ENCODE measurements at regions not wholly inside any gene's neighbourhood (a gene's known extent, or its start where the extent isn't known, plus 50 kb on each side); places are given as distances from the start of the nearest gene placed in this dataset.

GRCh38 chr16:65846210-65846602 is 520.3 kb upstream of the CDH5 start:
- Histone ChIP-seq H3K9me3 (no peaks in the 10 kb centered on the region), H3K27me3 (no peaks in the 10 kb centered on the region), H3K4me1 (no peaks in the 10 kb centered on the region), H3K27ac (no peak overlapping the region), H3K4me3 (no peak overlapping the region), H3K36me3 (no peaks in the 10 kb centered on the region)
- no peak for DNase-seq
- TF ChIP-seq POLR2AphosphoS5 (IDR thresholded peaks at IDR 0.05): no peak
- TF ChIP-seq, protein P1, sequence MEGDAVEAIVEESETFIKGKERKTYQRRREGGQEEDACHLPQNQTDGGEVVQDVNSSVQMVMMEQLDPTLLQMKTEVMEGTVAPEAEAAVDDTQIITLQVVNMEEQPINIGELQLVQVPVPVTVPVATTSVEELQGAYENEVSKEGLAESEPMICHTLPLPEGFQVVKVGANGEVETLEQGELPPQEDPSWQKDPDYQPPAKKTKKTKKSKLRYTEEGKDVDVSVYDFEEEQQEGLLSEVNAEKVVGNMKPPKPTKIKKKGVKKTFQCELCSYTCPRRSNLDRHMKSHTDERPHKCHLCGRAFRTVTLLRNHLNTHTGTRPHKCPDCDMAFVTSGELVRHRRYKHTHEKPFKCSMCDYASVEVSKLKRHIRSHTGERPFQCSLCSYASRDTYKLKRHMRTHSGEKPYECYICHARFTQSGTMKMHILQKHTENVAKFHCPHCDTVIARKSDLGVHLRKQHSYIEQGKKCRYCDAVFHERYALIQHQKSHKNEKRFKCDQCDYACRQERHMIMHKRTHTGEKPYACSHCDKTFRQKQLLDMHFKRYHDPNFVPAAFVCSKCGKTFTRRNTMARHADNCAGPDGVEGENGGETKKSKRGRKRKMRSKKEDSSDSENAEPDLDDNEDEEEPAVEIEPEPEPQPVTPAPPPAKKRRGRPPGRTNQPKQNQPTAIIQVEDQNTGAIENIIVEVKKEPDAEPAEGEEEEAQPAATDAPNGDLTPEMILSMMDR (IDR thresholded peaks at IDR 0.05): no peak
- no peak for TF ChIP-seq POLR2A (IDR thresholded peaks at IDR 0.05)
- no peak for TF ChIP-seq EP300 (IDR thresholded peaks at IDR 0.05)
- intact Hi-C loops (cut with DNase I): no loop called here
- 56 to 73% methylated on average over 1 of the region's 1 CpG for WGBS, 2 donors

- intact Hi-C loops (cut with DNase I): no loop called here
These were observed 520.9 kb upstream of the CDH5 start for GRCh38 chr16:65845466-65846209.

DNA sequence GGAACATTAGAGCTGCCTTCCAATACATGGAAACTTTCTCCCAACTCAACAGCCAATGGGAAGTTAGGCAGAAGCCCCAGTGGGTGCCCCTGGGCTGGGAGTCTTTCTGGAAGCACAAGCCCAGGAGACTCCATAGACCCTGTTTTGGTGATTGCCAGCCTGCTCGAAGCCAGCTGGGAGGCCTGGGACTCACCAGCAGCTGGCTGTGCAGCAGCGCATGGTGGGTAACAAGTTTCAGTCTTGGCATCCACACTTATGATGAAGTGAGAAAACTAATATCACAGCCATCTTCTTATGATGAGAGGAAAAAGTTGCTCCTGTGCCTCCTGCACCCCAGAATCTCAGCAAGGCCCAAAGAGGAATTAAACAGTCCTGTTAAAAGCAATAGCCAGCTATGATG is 522.5 kb upstream of the CDH5 start:
- Histone ChIP-seq H3K36me3 (no peaks in the 10 kb centered on the region), H3K27me3 (no peaks in the 10 kb centered on the region), H3K4me3 (no peak overlapping the region), H3K4me1 (no peaks in the 10 kb centered on the region), H3K27ac (no peak overlapping the region), H3K9me3 (no peaks in the 10 kb centered on the region)
- WGBS, 2 donors: 64 to 79% methylated on average over 2 of the region's 2 CpGs
- DNase-seq: no peak
- TF ChIP-seq EP300 (IDR thresholded peaks at IDR 0.05) (no peak), POLR2A (IDR thresholded peaks at IDR 0.05) (no peak), POLR2AphosphoS5 (IDR thresholded peaks at IDR 0.05) (no peak)
- TF ChIP-seq, protein P1 (IDR thresholded peaks at IDR 0.05): no peak
- intact Hi-C loops (cut with DNase I): no loop called here

More at GRCh38 chr16:65845466-65846209, 520.9 kb upstream of the CDH5 start:
- no peak overlapping the region for H3K4me3 ChIP-seq
- no peak for DNase-seq
- H3K9me3 ChIP-seq: no peaks in the 10 kb centered on the region
- no peaks in the 10 kb centered on the region for H3K4me1 ChIP-seq
- TF ChIP-seq, protein P1 (IDR thresholded peaks at IDR 0.05): no peak
- TF ChIP-seq POLR2A (IDR thresholded peaks at IDR 0.05) (no peak), EP300 (IDR thresholded peaks at IDR 0.05) (no peak), POLR2AphosphoS5 (IDR thresholded peaks at IDR 0.05) (no peak)
- no peaks in the 10 kb centered on the region for H3K27me3 ChIP-seq
- no peak overlapping the region for H3K27ac ChIP-seq
- 65 to 80% methylated on average over 4 of the region's 4 CpGs for WGBS, 2 donors
- H3K36me3 ChIP-seq: no peaks in the 10 kb centered on the region

DNA sequence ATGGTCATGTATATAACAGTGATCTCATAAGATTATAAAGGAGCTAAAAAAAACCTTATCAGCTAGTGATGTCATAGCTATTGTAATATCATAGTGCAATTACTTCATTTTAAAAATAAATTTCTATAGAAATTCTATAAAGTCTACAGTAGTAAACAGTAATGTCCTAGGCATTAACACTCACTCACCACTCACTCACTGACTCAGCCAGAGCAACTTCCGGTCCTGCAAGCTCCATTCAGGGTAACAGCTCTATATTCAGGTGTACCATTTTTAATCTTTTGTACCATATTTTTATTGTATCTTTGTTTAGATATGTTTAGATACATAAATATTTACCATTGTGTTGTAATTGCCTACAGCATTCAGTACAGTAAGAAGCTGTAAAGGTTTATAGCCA is 524.4 kb upstream of the CDH5 start:
- Histone ChIP-seq H3K27me3 (no peaks in the 10 kb centered on the region), H3K36me3 (no peaks in the 10 kb centered on the region), H3K27ac (no peak overlapping the region), H3K9me3 (no peaks in the 10 kb centered on the region), H3K4me1 (no peaks in the 10 kb centered on the region), H3K4me3 (no peak overlapping the region)
- WGBS, 2 donors: 60 to 79% methylated on average over 1 of the region's 1 CpG
- intact Hi-C loops (cut with DNase I): no loop called here
- TF ChIP-seq EP300 (IDR thresholded peaks at IDR 0.05) (no peak), POLR2AphosphoS5 (IDR thresholded peaks at IDR 0.05) (no peak), POLR2A (IDR thresholded peaks at IDR 0.05) (no peak)
- TF ChIP-seq, protein P1 (IDR thresholded peaks at IDR 0.05): no peak
- DNase-seq: no peak

DNA sequence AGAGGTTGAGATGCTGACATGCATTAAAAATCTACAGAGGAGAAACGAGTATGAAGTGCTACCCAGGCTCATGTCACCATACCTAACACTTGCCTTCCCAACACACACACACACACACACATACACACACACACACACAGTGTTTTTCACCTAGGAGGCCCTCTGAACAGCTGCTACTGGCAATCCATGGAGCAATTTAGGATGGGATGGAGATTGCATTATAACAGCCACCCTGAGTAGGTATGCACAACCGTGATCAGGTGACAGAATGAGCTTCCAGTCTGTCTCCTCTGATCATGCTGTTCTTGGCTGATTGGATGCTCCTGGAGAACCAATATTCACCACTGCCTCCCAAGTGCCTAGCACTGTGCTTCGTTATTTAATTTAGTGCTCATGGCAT is 528.5 kb upstream of the CDH5 start:
- WGBS, 2 donors: 55 to 81% methylated on average over 3 of the region's 3 CpGs
- Histone ChIP-seq H3K4me3 (no peak overlapping the region), H3K9me3 (no peaks in the 10 kb centered on the region), H3K36me3 (no peaks in the 10 kb centered on the region), H3K4me1 (no peaks in the 10 kb centered on the region), H3K27ac (no peak overlapping the region), H3K27me3 (no peaks in the 10 kb centered on the region)
- DNase-seq: no peak
- intact Hi-C loops (cut with DNase I): no loop called here
- TF ChIP-seq, protein P1 (IDR thresholded peaks at IDR 0.05): no peak
- no peak for TF ChIP-seq EP300 (IDR thresholded peaks at IDR 0.05)
- no peak for TF ChIP-seq POLR2A (IDR thresholded peaks at IDR 0.05)
- no peak for TF ChIP-seq POLR2AphosphoS5 (IDR thresholded peaks at IDR 0.05)
